ENCODE measurements at regions not wholly inside any gene's neighbourhood (a gene's known extent, or its start where the extent isn't known, plus 50 kb on each side); places are given as distances from the start of the nearest gene placed in this dataset.
"Not testable (repeated sequence)": the region's sequence is repeated elsewhere in the genome, so short reads cannot be mapped to it uniquely, and the experiment has no call there.

- DNase-seq (ENCODE audit: low read depth): not testable (repeated sequence)
Measured at GRCh38 chr16:16563962-16564361, 185.0 kb downstream of the NPIPA7 start.

GRCh38 chr16:16565326-16565725, 186.4 kb downstream of the NPIPA7 start:
- DNase-seq (ENCODE audit: low read depth): not testable (repeated sequence)

GRCh38 chr16:16570055-16570454, 191.1 kb downstream of the NPIPA7 start:
- DNase-seq (ENCODE audit: low read depth): not testable (repeated sequence)

GRCh38 chr16:16570874-16571273, 191.9 kb downstream of the NPIPA7 start:
- not testable (repeated sequence) for DNase-seq (ENCODE audit: low read depth)

- DNase-seq (ENCODE audit: low read depth): not testable (repeated sequence)
Measured at GRCh38 chr16:16572130-16572774, 193.3 kb downstream of the NPIPA7 start.

GRCh38 chr16:16577062-16577461, 198.1 kb downstream of the NPIPA7 start:
- not testable (repeated sequence) for DNase-seq (ENCODE audit: low read depth)

- no peak for DNase-seq (ENCODE audit: low read depth)
Measured at GRCh38 chr16:16578701-16579100, 199.8 kb downstream of the NPIPA7 start.

GRCh38 chr16:16582916-16583315, 204.0 kb downstream of the NPIPA7 start:
- not testable (repeated sequence) for DNase-seq (ENCODE audit: low read depth)

- DNase-seq (ENCODE audit: low read depth): not testable (repeated sequence)
Measured at GRCh38 chr16:16586073-16586651, 207.2 kb downstream of the NPIPA7 start.

GRCh38 chr16:16586969-16587368, 208.0 kb downstream of the NPIPA7 start:
- DNase-seq (ENCODE audit: low read depth): not testable (repeated sequence)

GRCh38 chr16:16588436-16588835, 209.5 kb downstream of the NPIPA7 start:
- DNase-seq (ENCODE audit: low read depth): not testable (repeated sequence)

- DNase-seq (ENCODE audit: low read depth): not testable (repeated sequence)
Measured at GRCh38 chr16:16590654-16591318, 211.8 kb downstream of the NPIPA7 start.

- not testable (repeated sequence) for DNase-seq (ENCODE audit: low read depth)
Measured at GRCh38 chr16:16593156-16593863, 214.4 kb downstream of the NPIPA7 start.

GRCh38 chr16:16595029-16595718, 216.2 kb downstream of the NPIPA7 start:
- DNase-seq (ENCODE audit: low read depth): not testable (repeated sequence)

GRCh38 chr16:16601239-16601638, 222.3 kb downstream of the NPIPA7 start:
- DNase-seq (ENCODE audit: low read depth): not testable (repeated sequence)

- DNase-seq (ENCODE audit: low read depth): not testable (repeated sequence)
Measured at GRCh38 chr16:16607401-16608082, 228.6 kb downstream of the NPIPA7 start.

GRCh38 chr16:16609627-16610026, 230.7 kb downstream of the NPIPA7 start:
- DNase-seq (ENCODE audit: low read depth): not testable (repeated sequence)

- DNase-seq (ENCODE audit: low read depth): not testable (repeated sequence)
Measured at GRCh38 chr16:16610389-16610967, 231.5 kb downstream of the NPIPA7 start.

GRCh38 chr16:16613212-16613611, 234.3 kb downstream of the NPIPA7 start:
- DNase-seq (ENCODE audit: low read depth): not testable (repeated sequence)

GRCh38 chr16:16614484-16614883, 235.5 kb downstream of the NPIPA7 start:
- DNase-seq (ENCODE audit: low read depth): not testable (repeated sequence)

GRCh38 chr16:16618963-16619465, 240.1 kb downstream of the NPIPA7 start:
- not testable (repeated sequence) for DNase-seq (ENCODE audit: low read depth)
